GM11168 (cell line): ENCODE measurements at regions not wholly inside any gene's neighbourhood (a gene's known extent, or its start where the extent isn't known, plus 50 kb on each side); places are given as distances from the start of the nearest gene placed in this dataset.

Experiments
- in situ Hi-C: fragments of 300-500 bp; cut with MboI; formaldehyde crosslinking; loops from one replicate; pipeline ENCODE4 v1.12.0; 2022; ENCODE audit warnings: low sequenced_read_pairs; ENCODE audit not compliant: unreplicated experiment

DNA sequence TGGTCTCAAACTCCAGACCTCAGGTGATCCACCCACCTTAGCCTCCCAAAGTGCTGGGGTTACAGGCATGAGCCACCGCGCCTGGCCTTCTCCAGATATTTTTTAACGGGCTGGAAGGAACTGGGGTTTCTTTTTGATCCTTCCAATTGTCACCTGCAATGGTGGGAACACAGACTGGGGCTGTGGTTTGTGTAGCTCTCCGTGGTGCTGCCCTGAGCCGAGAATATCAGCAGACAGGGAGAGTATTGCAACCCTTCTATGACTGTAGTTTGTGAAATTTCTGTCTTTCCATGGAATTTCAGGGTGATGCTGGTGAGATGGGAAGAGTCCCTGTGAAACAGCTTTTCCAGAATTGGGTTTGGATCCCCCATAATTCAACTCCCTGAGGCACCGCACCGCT lies 263.5 kb downstream of the ENGASE start:
- in situ Hi-C loops, result no loop called here

GRCh38 chr17:79337053-79337452 lies 262.4 kb downstream of the ENGASE start:
- in situ Hi-C loops, result no loop called here

- in situ Hi-C loops, result no loop called here
These were observed 260.8 kb downstream of the ENGASE start for GRCh38 chr17:79335456-79335855.

- in situ Hi-C loops, result no loop called here
These were observed 257.5 kb downstream of the ENGASE start for GRCh38 chr17:79332011-79332554.

DNA sequence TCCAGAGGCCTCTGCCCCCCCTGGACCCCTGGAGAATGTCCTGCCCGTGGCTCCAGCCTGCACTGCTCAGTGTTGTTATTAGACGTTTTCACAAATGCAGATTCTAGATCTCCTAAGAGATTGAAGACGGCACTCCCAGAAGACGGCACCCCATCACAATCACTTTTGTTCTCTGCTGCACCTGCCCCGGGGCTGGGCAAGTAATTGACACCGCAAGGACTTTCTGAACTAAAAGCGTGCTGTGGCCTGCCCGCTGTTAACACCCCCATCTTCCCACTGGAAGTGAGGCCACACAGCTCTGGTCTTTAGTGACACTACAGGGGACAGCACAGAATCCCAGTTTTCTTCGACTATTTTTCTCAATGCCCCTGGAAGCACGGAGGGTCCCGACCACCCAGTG lies 256.9 kb downstream of the ENGASE start:
- in situ Hi-C loops, result no loop called here

GRCh38 chr17:79330696-79331095 lies 256.1 kb downstream of the ENGASE start:
- in situ Hi-C loops, result no loop called here

- in situ Hi-C loops, result no loop called here
These were observed 255.6 kb downstream of the ENGASE start for GRCh38 chr17:79330229-79330628.

GRCh38 chr17:79326814-79327213 lies 252.2 kb downstream of the ENGASE start:
- in situ Hi-C loops, result no loop called here

DNA sequence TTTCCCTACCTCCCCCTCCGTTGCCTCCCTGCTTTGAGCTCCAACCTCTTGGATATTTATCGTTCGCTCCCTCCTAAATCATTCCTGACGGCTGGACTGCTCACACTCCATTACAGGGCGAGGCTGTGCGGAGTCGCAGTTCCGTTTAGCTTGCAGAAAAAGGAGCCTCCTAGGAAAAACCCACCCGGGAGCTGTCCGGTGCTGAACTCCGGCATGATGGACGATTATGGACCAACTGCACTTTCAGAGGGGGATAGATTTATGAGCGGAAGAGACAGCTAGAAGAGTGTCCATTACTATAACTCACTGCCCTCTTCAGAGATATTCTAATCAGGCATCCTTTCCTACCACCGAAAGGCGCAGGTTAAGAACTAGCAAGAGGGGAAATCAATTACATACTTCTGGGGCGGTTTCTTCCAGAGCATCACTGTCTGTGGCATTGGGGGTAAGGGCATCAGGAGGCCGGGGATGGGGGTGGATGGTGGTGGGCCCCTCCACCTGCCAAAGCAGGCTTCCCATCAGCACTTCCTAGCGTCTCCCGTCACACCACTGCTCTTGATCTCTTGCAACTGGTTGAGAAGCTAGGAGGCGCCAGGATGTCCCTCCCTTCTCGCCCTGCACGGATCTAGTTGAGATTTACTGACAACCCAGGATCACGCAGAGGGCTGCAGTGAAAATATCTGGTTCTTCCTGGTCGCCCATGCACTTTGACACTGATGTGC lies 251.2 kb downstream of the ENGASE start:
- in situ Hi-C loops, result no loop called here

GRCh38 chr17:79324194-79324593 lies 249.6 kb downstream of the ENGASE start:
- in situ Hi-C loops, result no loop called here

- in situ Hi-C loops, result no loop called here
These were observed 248.9 kb downstream of the ENGASE start for GRCh38 chr17:79323566-79323965.

DNA sequence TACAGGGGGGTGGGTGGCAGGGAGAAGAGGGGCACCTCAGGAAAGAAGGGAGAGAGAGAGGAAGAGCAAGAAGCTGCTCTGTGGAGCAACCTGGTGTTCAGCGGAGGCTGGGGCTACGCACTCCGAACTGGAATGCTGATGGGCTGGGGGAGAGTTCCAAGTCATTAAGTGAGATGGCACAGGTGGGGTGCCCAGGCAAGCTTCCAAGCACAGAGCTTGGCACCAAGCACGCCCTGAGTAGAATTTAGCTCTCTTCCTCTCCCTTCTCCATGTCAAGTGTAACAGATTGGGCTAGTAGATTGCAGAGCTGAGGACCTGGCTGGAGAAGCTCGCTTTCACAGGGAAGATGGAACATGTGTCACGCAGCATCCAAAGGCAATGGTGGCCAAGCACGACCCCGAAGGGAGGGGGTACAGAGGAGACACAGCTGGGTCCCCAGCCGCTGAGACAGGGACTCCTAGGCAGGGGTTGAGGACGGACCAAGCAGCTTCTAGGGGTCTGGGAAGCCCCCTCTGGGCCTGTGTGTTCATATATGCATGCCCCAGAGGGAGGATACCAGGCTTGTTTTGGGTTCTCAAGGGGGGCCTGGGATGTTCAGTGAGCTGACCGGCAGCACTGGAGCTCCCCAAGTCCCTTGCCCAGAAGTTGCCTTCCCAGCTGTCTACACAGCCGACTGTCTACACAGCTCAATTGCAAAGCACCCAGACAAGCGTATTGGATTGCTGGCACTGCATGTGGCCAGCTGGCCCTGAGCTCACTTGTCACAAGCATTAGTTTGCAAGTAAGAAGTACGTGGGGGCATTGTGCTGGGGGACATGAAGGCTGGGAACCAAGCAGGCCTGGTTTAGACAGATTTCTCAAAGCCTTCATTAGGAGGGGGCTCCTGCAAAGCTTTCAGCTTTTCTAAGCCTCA lies 247.8 kb downstream of the ENGASE start:
- in situ Hi-C loops, result no loop called here

DNA sequence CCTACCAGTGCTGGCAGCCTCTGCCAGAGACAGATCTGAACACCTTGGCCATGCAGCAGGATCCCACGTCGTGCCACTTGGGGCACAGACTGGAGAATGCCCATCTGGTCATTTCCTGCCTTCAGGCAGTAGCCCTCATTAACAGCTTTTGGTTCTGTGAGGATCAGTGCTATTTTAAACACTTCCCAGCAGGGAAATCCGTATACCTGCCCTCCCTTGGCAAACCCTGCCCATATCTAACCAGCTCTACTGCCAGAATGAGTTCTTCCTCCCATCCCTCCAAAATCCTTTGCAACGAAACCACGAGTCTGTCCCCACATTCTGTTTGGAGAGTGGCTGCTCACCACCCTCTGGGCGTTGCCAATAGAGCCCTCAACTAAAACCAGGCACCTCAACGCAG lies 245.7 kb downstream of the ENGASE start:
- in situ Hi-C loops, result no loop called here

- in situ Hi-C loops, result no loop called here
These were observed 243.3 kb downstream of the ENGASE start for GRCh38 chr17:79317916-79318315.

GRCh38 chr17:79316805-79317204 lies 242.2 kb downstream of the ENGASE start:
- in situ Hi-C loops, result no loop called here

DNA sequence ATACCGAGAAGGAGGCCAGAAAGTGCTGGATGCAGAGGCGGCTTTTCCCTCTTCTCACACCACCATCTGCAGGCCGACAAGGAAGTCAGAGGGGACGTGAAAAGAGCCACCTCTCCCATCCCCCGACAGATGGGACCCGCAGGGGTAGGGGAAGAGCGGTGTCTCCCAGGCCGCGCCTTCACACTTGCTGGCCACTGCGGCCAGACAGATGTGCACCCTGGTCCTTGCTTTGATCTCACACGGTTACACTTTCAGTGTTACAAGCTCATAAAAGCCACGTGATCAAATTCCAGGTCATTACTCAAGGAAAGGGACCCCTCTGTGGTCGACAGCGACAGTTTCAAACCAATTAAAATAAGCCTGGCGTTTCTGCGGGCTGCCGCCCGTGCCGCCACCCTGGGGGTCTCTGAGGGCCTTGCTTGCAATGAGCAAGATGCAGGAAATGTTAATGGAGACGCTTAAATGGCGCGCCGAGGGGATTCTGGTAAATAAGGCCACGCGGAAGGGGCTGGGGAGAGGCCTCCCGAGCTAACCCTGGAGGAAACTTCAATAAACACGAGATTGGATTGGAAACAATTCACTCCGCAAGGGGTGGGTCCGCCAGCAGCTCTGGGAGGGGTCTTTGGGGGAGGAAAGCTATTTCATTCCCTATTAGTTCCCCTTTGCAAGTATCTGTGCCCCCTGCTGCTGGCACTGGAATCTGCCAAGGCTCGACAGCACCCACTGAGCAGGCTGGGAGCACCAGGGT lies 240.9 kb downstream of the ENGASE start:
- in situ Hi-C loops, result no loop called here

DNA sequence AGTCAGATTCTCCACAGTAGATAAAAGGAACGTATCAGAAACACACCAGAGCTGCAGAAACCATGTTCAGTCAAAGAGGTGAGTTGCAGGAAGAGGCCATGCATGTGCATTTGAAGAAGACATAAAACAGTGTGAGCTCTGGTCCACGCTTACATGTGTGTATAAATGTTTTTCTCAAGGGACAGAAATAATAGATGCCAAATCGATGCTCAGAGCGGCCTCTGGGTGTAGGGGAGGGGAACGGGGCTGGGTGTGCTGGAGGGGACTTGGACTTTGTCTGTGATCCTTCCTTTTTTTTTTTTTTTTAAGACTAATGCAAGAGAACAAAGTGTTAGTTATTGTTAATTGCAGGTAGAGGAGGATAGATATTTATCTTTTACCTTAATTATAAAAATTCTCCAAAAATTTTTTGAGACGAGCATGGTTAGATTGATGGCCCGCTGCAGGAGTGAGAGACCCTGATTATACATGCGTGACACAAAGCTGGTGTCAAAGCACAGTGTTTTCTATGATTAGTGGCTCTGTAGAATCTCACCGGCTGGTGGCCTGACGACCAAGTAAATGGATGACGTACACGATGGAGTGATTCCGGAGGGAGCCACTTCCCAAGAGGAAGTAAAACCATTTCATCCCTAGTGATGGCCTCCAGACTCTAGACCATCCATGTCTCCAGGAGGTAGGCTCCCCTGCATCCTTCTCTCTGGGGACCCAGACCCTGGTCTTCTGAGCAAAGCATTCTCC lies 240.2 kb downstream of the ENGASE start:
- in situ Hi-C loops, result no loop called here

- in situ Hi-C loops, result no loop called here
These were observed 236.7 kb downstream of the ENGASE start for GRCh38 chr17:79311373-79311772.

DNA sequence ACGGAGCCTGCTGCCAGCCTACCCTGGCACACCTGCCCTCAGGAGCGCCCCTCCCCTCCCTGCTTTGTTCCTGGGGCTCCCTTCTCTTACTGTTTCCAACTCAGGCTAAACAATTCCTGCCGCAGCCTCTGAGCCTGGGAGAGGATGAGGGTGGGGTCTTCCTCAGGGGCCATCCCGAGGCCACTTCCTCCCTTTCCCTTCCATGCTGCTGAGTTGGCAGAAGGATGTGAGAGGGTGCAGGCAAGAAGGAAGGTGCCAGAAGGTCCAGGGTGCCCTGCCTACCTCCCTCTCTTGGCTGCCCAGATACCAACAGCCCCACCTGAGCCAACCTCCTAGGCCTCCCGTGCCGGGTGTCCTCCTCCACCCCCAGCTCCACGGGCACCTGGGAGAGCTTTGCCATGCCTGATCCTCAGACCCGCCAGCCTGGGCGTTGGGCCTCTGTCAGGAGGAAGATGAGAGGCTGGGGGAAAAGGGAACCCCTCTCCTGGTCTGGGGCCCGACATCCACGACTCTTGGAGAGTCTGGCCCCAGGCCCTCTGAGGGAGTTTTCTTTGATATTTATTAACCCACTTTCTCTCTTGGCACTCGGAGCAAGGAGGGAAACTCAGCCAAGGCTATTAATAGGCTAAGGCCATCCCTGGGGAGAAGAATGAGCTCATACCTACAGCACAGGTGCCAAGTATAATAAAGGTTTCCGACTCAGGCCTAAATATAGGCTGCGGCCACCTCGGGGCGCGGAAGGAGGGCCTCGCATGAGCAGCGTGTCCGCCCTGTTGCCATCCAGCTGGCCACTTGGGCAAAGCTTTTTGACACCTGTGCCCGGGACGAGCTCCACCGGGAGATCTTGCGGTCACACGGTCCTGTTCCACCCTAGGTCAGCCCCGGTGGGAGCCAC lies 232.0 kb downstream of the ENGASE start:
- in situ Hi-C loops, result no loop called here
